CD4-positive, alpha-beta T cell treated with Interleukin-12 subunit alpha and Interleukin-12 subunit beta, for 1 hour (primary cell): ENCODE measurements at regions not wholly inside any gene's neighbourhood (a gene's known extent, or its start where the extent isn't known, plus 50 kb on each side); places are given as distances from the start of the nearest gene placed in this dataset.
"Not testable (repeated sequence)": the region's sequence is repeated elsewhere in the genome, so short reads cannot be mapped to it uniquely, and the experiment has no call there.

Experiments used
- DNase-seq: peaks from one replicate; pipeline ENCODE4 v3.0.0-alpha.2; 2020

- DNase-seq: no peak
Measured at GRCh38 chr4:19191979-19192650, 1059.6 kb upstream of the SLIT2 start.

- no peak for DNase-seq
Measured at GRCh38 chr4:19187691-19188090, 1064.0 kb upstream of the SLIT2 start.

- no peak for DNase-seq
Measured at GRCh38 chr4:19187096-19187495, 1064.6 kb upstream of the SLIT2 start.

GRCh38 chr4:19181631-19182030, 1070.1 kb upstream of the SLIT2 start:
- not testable (repeated sequence) for DNase-seq

- no peak for DNase-seq
Measured at GRCh38 chr4:19178835-19179234, 1072.9 kb upstream of the SLIT2 start.

GRCh38 chr4:19177616-19178015, 1074.1 kb upstream of the SLIT2 start:
- no peak for DNase-seq

- no peak for DNase-seq
Measured at GRCh38 chr4:19171832-19172231, 1079.9 kb upstream of the SLIT2 start.

GRCh38 chr4:19167311-19167710, 1084.4 kb upstream of the SLIT2 start:
- DNase-seq: no peak

GRCh38 chr4:19164334-19164733, 1087.4 kb upstream of the SLIT2 start:
- DNase-seq: no peak

GRCh38 chr4:19159874-19160273, 1091.8 kb upstream of the SLIT2 start:
- DNase-seq: no peak

- DNase-seq: no peak
Measured at GRCh38 chr4:19158107-19158809, 1093.4 kb upstream of the SLIT2 start.

- no peak for DNase-seq
Measured at GRCh38 chr4:19156786-19157185, 1094.9 kb upstream of the SLIT2 start.

- no peak for DNase-seq
Measured at GRCh38 chr4:19155568-19155967, 1096.1 kb upstream of the SLIT2 start.

GRCh38 chr4:19154267-19154666, 1097.4 kb upstream of the SLIT2 start:
- not testable (repeated sequence) for DNase-seq

GRCh38 chr4:19152264-19152663, 1099.4 kb upstream of the SLIT2 start:
- no peak for DNase-seq

GRCh38 chr4:19151684-19152083, 1100.0 kb upstream of the SLIT2 start:
- DNase-seq: no peak

- DNase-seq: no peak
Measured at GRCh38 chr4:19146038-19146437, 1105.7 kb upstream of the SLIT2 start.

GRCh38 chr4:19135895-19136633, 1114.5 kb upstream of the LCORL start:
- no peak for DNase-seq

GRCh38 chr4:19134685-19135084, 1113.1 kb upstream of the LCORL start:
- DNase-seq: no peak

- no peak for DNase-seq
Measured at GRCh38 chr4:19133315-19133714, 1111.8 kb upstream of the LCORL start.

- no peak for DNase-seq
Measured at GRCh38 chr4:19130866-19131265, 1109.3 kb upstream of the LCORL start.

GRCh38 chr4:19128176-19128575, 1106.6 kb upstream of the LCORL start:
- no peak for DNase-seq

- DNase-seq: no peak
Measured at GRCh38 chr4:19126903-19127302, 1105.3 kb upstream of the LCORL start.

GRCh38 chr4:19123681-19124080, 1102.1 kb upstream of the LCORL start:
- no peak for DNase-seq
